Panc1 (cell line): ENCODE measurements at regions not wholly inside any gene's neighbourhood (a gene's known extent, or its start where the extent isn't known, plus 50 kb on each side); places are given as distances from the start of the nearest gene placed in this dataset.

Experiments
- CTCF ChIP-seq: fragments of 450-650 bp; IDR thresholded peaks from 2 replicates; pipeline ENCODE4 v1.5.1; 2017; ENCODE audit warnings: mild to moderate bottlenecking
- REST ChIP-seq, 2 experiments: IDR thresholded peaks; 2 replicates each; pipeline ENCODE4 v1.6.1; 2011 to 2012; ENCODE audit warnings: low read depth in 2 of 2, control low read depth in 1 of 2, low read length in 1 of 2, mild to moderate bottlenecking in 1 of 2, moderate library complexity in 1 of 2; ENCODE audit not compliant: insufficient read depth in 1 of 2

GRCh38 chr15:92323525-92323924 lies 70.2 kb upstream of the ST8SIA2 start:
- no peak for TF ChIP-seq CTCF
- TF ChIP-seq REST (IDR thresholded peaks at IDR 0.05; ENCODE audit: insufficient read depth in 1 of 2, low read depth in 2 of 2, low read length in 1 of 2), result no peak
